GM12878 (cell line): ENCODE measurements at regions not wholly inside any gene's neighbourhood (a gene's known extent, or its start where the extent isn't known, plus 50 kb on each side); places are given as distances from the start of the nearest gene placed in this dataset.

ENCODE experiments used
- ATAC-seq: fragments of 200-7000 bp; cut with Tn5 transposase; 3 replicates; pipeline ENCODE4 v1.9.1; 2020; ENCODE audit warnings: mild to moderate bottlenecking, moderate library complexity
- BruUV-seq: library from RNA; stranded (reverse); fragments of 400-500 nt; replicated peaks from 2 replicates; lab custom pipeline; 2021; lab: Mats Ljungman, UMichigan
- CTCF ChIA-PET: fragments of 300-600 bp; sonication (Branson Sonifier 250); formaldehyde crosslinking; extraction: SDS; loops from one replicate; lab custom pipeline; 2021; ENCODE audit warnings: inconsistent platforms; lab: Yijun Ruan, JAX
- POLR2A ChIA-PET: fragments of 350-600 bp; formaldehyde crosslinking; extraction: SDS; loops from one replicate; lab custom pipeline; 2021; ENCODE audit warnings: inconsistent platforms; lab: Charles Lee
- RAD21 ChIA-PET: fragments of 300-600 bp; sonication (Branson Sonifier 250); formaldehyde crosslinking; loops from one replicate; lab custom pipeline; 2023; ENCODE audit warnings: antibody characterized with exemption; ENCODE audit not compliant: unreplicated experiment; lab: Charles Lee
- SMC1A ChIA-PET: fragments of 300-600 bp; sonication (Branson Sonifier 250); formaldehyde crosslinking; loops from one replicate; lab custom pipeline; 2023; ENCODE audit not compliant: unreplicated experiment, uncharacterized antibody; lab: Charles Lee
- DNase-seq: peaks from one replicate; pipeline ENCODE4 v3.0.0-alpha.2; 2011; ENCODE audit warnings: low read depth, low spot score
- FAIRE-seq: peaks from 3 replicates; lab custom pipeline; 2011; peaks lifted over from hg19 to GRCh38; lab: Jason Lieb, UNC
- H2AFZ ChIP-seq: 2 replicates; pipeline ENCODE4 v1.6.0; 2011; ENCODE audit warnings: low read depth, low read length, control low read depth; ENCODE audit not compliant: control insufficient read depth
- H3K27ac ChIP-seq: 2 replicates; pipeline ENCODE4 v1.5.1; 2011; ENCODE audit warnings: control low read depth; ENCODE audit not compliant: control insufficient read depth, insufficient read depth
- H3K27me3 ChIP-seq, 2 experiments: replicated peaks in 1 of 2; 2 replicates each; pipeline versions ENCODE4 v1.6.0 to v1.6.1; 2011; ENCODE audit warnings: low read length in 1 of 2; ENCODE audit not compliant: control insufficient read depth in 2 of 2, insufficient read depth in 2 of 2
- H3K36me3 ChIP-seq, 2 experiments: 2 replicates each; pipeline ENCODE4 v1.5.1; 2011; ENCODE audit warnings: low read length in 1 of 2; ENCODE audit not compliant: control insufficient read depth in 2 of 2, insufficient read depth in 2 of 2
- H3K4me1 ChIP-seq: 2 replicates; pipeline ENCODE4 v1.6.1; 2011; ENCODE audit warnings: mild to moderate bottlenecking, low read length, moderate library complexity, mixed read lengths; ENCODE audit not compliant: control insufficient read depth, insufficient read depth
- H3K4me2 ChIP-seq: 2 replicates; pipeline ENCODE4 v1.6.0; 2011; ENCODE audit warnings: control low read depth; ENCODE audit not compliant: control insufficient read depth, insufficient read depth
- H3K4me3 ChIP-seq: fragments of 200-600 bp; sonication (generic); 2 replicates; pipeline ENCODE4 v1.5.1; 2016
- H3K79me2 ChIP-seq: 2 replicates; pipeline ENCODE4 v1.6.0; 2011; ENCODE audit warnings: low read length; ENCODE audit not compliant: control insufficient read depth, insufficient read depth
- H3K9ac ChIP-seq: 2 replicates; pipeline ENCODE4 v1.8.0; 2011; ENCODE audit warnings: low read length, control low read depth, mixed read lengths; ENCODE audit not compliant: control insufficient read depth, insufficient read depth
- H3K9me3 ChIP-seq: replicated peaks from 3 replicates; pipeline ENCODE4 v1.5.1; 2011; ENCODE audit warnings: mild to moderate bottlenecking, low read length; ENCODE audit not compliant: control insufficient read depth, insufficient read depth
- H4K20me1 ChIP-seq: 2 replicates; pipeline ENCODE4 v1.6.0; 2011; ENCODE audit not compliant: control insufficient read depth, insufficient read depth
- HSF1 ChIP-seq: fragments of 150-350 bp; IDR thresholded peaks from 2 replicates; pipeline ENCODE4 v1.6.1; 2014; ENCODE audit warnings: mild to moderate bottlenecking, low read depth, low read length
- MEF2B ChIP-seq: fragments of 450-650 bp; IDR thresholded peaks from 2 replicates; pipeline ENCODE4 v1.6.1; 2018; ENCODE audit warnings: mild to moderate bottlenecking, moderate library complexity; ENCODE audit not compliant: partially characterized antibody, poor library complexity, severe bottlenecking
- MLLT1 ChIP-seq: fragments of 450-650 bp; IDR thresholded peaks from 2 replicates; pipeline ENCODE4 v1.6.1; 2016; ENCODE audit warnings: mild to moderate bottlenecking
- MXI1 ChIP-seq: fragments of 150-350 bp; IDR thresholded peaks from 2 replicates; pipeline ENCODE4 v1.6.1; 2011; ENCODE audit warnings: low read depth, mild to moderate bottlenecking, inconsistent platforms, low read length, improper control_type of control experiment
- NRF1 ChIP-seq: conservative IDR thresholded peaks from 2 replicates; pipeline ENCODE4 v1.6.1; 2011; ENCODE audit warnings: mild to moderate bottlenecking, low read depth, low read length, improper control_type of control experiment
- POLR2AphosphoS5 ChIP-seq: IDR thresholded peaks from 2 replicates; pipeline ENCODE4 v1.6.1; 2011; ENCODE audit warnings: mild to moderate bottlenecking, low read length, inconsistent platforms
- RCOR1 ChIP-seq: conservative IDR thresholded peaks from 2 replicates; pipeline ENCODE4 v1.6.1; 2012; ENCODE audit warnings: low read depth, low read length, improper control_type of control experiment
- SIN3A ChIP-seq: IDR thresholded peaks from 2 replicates; pipeline ENCODE4 v1.6.1; 2012; ENCODE audit warnings: low read depth, low read length, improper control_type of control experiment
- SMAD5 ChIP-seq: IDR thresholded peaks from 2 replicates; pipeline ENCODE4 v1.6.1; 2016; ENCODE audit warnings: antibody characterized with exemption, low read depth
- SPI1 ChIP-seq: IDR thresholded peaks from 2 replicates; pipeline ENCODE4 v1.6.1; 2011; ENCODE audit warnings: low read depth, mild to moderate bottlenecking, low read length, moderate library complexity, borderline replicate concordance; ENCODE audit not compliant: insufficient read depth
- TCF3 ChIP-seq: IDR thresholded peaks from 2 replicates; pipeline ENCODE4 v1.6.1; 2012; ENCODE audit warnings: low read depth, mild to moderate bottlenecking, low read length, borderline replicate concordance; ENCODE audit not compliant: insufficient read depth
- ZBTB4 ChIP-seq: fragments of 450-650 bp; formaldehyde crosslinking; IDR thresholded peaks from 2 replicates; pipeline ENCODE4 v1.4.0; 2022; ENCODE audit warnings: mild to moderate bottlenecking, moderate library complexity
- ZSCAN29 ChIP-seq: fragments of 450-650 bp; IDR thresholded peaks from 2 replicates; pipeline ENCODE4 v1.6.1; 2017; ENCODE audit warnings: mild to moderate bottlenecking, moderate library complexity
- WGBS: methylation state at CpG from one replicate; pipeline ENCODE4 v1.1.6; 2016; ENCODE audit warnings: low lambda C conversion rate; ENCODE audit not compliant: insufficient replicate concordance, insufficient coverage; ENCODE audit errors: missing lambda C conversion rate; 5-methylcytosine and 5-hydroxymethylcytosine counted together
- in situ Hi-C: fragments of 300-500 bp; cut with MboI; formaldehyde crosslinking; loops from 9 replicates; pipeline ENCODE4 v1.14.3; 2018; ENCODE audit warnings: mixed read lengths
- intact Hi-C: fragments of 100-400 bp; cut with micrococcal nuclease; formaldehyde crosslinking; loops from one replicate; pipeline ENCODE4 v1.14.2; 2022; ENCODE audit not compliant: unreplicated experiment
- TF ChIP-seq, protein P1 (sequence below): IDR thresholded peaks from 2 replicates; pipeline ENCODE4 v1.6.1; 2011; ENCODE audit warnings: borderline replicate concordance, low read depth, mild to moderate bottlenecking, moderate library complexity, mixed read lengths, low read length; ENCODE audit not compliant: insufficient read depth; ENCODE audit errors: extremely low read length
- TF ChIP-seq, protein P2 (sequence below): fragments of 450-650 bp; IDR thresholded peaks from 2 replicates; pipeline ENCODE4 v1.6.1; 2017; ENCODE audit warnings: mild to moderate bottlenecking, low read depth, inconsistent platforms; ENCODE audit not compliant: poor library complexity, severe bottlenecking

DNA sequence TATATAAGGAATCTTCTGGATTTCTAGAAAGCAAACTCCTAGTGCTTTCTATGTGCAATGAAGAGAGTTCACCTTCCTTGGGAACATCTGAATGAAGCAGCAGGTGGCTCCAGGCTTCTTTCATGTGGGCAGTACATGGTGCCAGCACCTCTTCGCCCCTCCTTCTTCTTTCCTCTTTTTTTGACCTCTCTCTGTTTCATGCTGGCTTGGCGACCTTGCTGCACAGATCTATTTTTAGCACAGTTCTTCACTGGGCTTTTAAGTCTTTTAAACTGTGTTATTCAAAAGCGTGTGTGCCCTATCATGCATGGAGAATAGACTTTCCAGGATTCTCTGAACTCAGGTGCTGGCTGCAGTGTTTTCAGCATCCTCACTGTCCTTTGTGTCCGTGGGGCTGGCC is 400.3 kb upstream of the PRKCQ start:
- ChIA-PET CTCF (no interaction called here), POLR2A (no interaction called here), RAD21 (interaction anchor here (1.3 kb wide), 1 partner anchor 60 kb away, joined by 3 read pairs; no protein-coding TSS in a partner anchor), SMC1A (interaction anchor here (1.6 kb wide), 1 partner anchor 62 kb away, joined by 3 read pairs; no protein-coding TSS in a partner anchor)
- Histone ChIP-seq H3K27me3 (peaks cover 0 to 5% of the 10 kb centered on the region in 2 experiments; a peak in 1 of 4 replicates), H3K4me2 (no peak overlapping the region), H3K79me2 (no peaks in the 10 kb centered on the region), H3K36me3 (no peaks in the 10 kb centered on the region), H4K20me1 (no peaks in the 10 kb centered on the region), H2AFZ (no peak overlapping the region), H3K9ac (no peak overlapping the region), H3K27ac (no peak overlapping the region), H3K4me3 (no peak overlapping the region), H3K9me3 (no peaks in the 10 kb centered on the region), H3K4me1 (no peaks in the 10 kb centered on the region)
- in situ Hi-C loops (no loop called here), intact Hi-C loops (no loop called here)
- FAIRE-seq (no peak), ATAC-seq (no peak), DNase-seq (no peak)
- WGBS = 0% methylated on average over 4 of the region's 4 CpGs
- no TSS peak for BruUV-seq
- TF ChIP-seq, protein P1, sequence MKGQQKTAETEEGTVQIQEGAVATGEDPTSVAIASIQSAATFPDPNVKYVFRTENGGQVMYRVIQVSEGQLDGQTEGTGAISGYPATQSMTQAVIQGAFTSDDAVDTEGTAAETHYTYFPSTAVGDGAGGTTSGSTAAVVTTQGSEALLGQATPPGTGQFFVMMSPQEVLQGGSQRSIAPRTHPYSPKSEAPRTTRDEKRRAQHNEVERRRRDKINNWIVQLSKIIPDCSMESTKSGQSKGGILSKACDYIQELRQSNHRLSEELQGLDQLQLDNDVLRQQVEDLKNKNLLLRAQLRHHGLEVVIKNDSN = no peak
- TF ChIP-seq NRF1 (no peak), ZSCAN29 (no peak), TCF3 (no peak), SMAD5 (no peak), HSF1 (no peak), RCOR1 (no peak), MLLT1 (no peak), ZBTB4 (CRISPR knock-in tag) (no peak), SPI1 (no peak), MEF2B (no peak), SIN3A (no peak), MXI1 (no peak), POLR2AphosphoS5 (no peak)
- TF ChIP-seq, protein P2, sequence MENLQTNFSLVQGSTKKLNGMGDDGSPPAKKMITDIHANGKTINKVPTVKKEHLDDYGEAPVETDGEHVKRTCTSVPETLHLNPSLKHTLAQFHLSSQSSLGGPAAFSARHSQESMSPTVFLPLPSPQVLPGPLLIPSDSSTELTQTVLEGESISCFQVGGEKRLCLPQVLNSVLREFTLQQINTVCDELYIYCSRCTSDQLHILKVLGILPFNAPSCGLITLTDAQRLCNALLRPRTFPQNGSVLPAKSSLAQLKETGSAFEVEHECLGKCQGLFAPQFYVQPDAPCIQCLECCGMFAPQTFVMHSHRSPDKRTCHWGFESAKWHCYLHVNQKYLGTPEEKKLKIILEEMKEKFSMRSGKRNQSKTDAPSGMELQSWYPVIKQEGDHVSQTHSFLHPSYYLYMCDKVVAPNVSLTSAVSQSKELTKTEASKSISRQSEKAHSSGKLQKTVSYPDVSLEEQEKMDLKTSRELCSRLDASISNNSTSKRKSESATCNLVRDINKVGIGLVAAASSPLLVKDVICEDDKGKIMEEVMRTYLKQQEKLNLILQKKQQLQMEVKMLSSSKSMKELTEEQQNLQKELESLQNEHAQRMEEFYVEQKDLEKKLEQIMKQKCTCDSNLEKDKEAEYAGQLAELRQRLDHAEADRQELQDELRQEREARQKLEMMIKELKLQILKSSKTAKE = no peak
